ENCODE measurements at regions not wholly inside any gene's neighbourhood (a gene's known extent, or its start where the extent isn't known, plus 50 kb on each side); places are given as distances from the start of the nearest gene placed in this dataset.

DNA sequence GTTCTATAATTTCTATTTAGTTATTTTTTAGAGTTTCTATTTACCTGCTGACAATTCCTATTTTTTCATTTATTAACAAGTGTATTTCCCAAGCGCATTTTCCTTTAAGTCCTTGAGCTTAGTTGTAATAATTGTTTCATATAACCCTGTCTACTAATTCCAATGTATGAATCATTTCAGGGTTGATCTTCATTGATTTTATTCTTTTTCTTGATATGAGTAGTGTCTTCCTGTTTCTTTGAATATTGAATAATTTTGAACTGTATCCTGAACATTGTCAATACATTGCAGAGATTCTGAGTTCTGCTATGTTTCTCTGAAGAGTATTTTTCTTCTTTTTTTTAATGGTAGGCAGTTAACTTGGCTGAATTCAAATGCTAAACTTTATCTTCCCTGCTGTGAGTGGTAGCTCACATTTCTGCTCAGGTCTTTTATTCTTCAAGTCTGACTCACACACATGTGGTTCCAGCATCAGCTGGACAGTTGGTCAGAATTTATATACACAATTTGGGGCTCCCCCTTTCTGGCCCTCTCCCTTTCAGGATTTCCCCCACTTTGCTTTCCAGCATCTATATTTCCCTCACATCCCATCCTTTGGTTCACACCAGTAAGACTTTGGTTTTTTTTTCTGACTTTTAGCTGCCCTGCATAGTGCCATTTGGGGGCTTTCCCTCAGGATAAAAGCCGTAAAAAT, 54.4 kb upstream of the WDR26 start:
- TF ChIP-seq, protein P1, sequence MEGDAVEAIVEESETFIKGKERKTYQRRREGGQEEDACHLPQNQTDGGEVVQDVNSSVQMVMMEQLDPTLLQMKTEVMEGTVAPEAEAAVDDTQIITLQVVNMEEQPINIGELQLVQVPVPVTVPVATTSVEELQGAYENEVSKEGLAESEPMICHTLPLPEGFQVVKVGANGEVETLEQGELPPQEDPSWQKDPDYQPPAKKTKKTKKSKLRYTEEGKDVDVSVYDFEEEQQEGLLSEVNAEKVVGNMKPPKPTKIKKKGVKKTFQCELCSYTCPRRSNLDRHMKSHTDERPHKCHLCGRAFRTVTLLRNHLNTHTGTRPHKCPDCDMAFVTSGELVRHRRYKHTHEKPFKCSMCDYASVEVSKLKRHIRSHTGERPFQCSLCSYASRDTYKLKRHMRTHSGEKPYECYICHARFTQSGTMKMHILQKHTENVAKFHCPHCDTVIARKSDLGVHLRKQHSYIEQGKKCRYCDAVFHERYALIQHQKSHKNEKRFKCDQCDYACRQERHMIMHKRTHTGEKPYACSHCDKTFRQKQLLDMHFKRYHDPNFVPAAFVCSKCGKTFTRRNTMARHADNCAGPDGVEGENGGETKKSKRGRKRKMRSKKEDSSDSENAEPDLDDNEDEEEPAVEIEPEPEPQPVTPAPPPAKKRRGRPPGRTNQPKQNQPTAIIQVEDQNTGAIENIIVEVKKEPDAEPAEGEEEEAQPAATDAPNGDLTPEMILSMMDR (IDR thresholded peaks at IDR 0.05) = no peak
- no peak for TF ChIP-seq EP300 (IDR thresholded peaks at IDR 0.05)

All from tibial nerve (tissue), 4 donors.